ENCODE measurements at regions not wholly inside any gene's neighbourhood (a gene's known extent, or its start where the extent isn't known, plus 50 kb on each side); places are given as distances from the start of the nearest gene placed in this dataset.
"Not testable (repeated sequence)": the region's sequence is repeated elsewhere in the genome, so short reads cannot be mapped to it uniquely, and the experiment has no call there.

GRCh38 chr3:20999661-21000060 is 751.3 kb downstream of the ZNF385D start:
- no peak for DNase-seq

GRCh38 chr3:20997183-20997582 is 753.8 kb downstream of the ZNF385D start:
- no peak for DNase-seq
- Mint-ChIP-seq H3K4me3 (ENCODE audit: low read depth, unreplicated experiment) (no peak overlapping the region), H3K4me1 (ENCODE audit: low read depth, unreplicated experiment) (no peaks in the 10 kb centered on the region), H3K27me3 (ENCODE audit: unreplicated experiment) (no peaks in the 10 kb centered on the region), H3K36me3 (ENCODE audit: insufficient read depth, unreplicated experiment) (no peaks in the 10 kb centered on the region), H3K27ac (ENCODE audit: unreplicated experiment) (no peak overlapping the region), H3K9me3 (ENCODE audit: low read depth, unreplicated experiment) (no peaks in the 10 kb centered on the region)
- intact Hi-C loops (cut with micrococcal nuclease; ENCODE audit: unreplicated experiment): no loop called here
- CTCF ChIA-PET: no interaction called here
- no TSS peak for BruUV-seq (replicated peaks)
- no peak for TF ChIP-seq CTCF (IDR thresholded peaks at IDR 0.05; ENCODE audit: unreplicated experiment)

More at GRCh38 chr3:20999661-21000060, 751.3 kb downstream of the ZNF385D start:
- Mint-ChIP-seq H3K9me3 (ENCODE audit: low read depth, unreplicated experiment) (no peaks in the 10 kb centered on the region), H3K4me3 (ENCODE audit: low read depth, unreplicated experiment) (no peak overlapping the region), H3K4me1 (ENCODE audit: low read depth, unreplicated experiment) (no peaks in the 10 kb centered on the region), H3K27me3 (ENCODE audit: unreplicated experiment) (no peaks in the 10 kb centered on the region), H3K36me3 (ENCODE audit: insufficient read depth, unreplicated experiment) (no peaks in the 10 kb centered on the region), H3K27ac (ENCODE audit: unreplicated experiment) (no peak overlapping the region)
- CTCF ChIA-PET: no interaction called here
- TF ChIP-seq CTCF (IDR thresholded peaks at IDR 0.05; ENCODE audit: unreplicated experiment): no peak
- intact Hi-C loops (cut with micrococcal nuclease; ENCODE audit: unreplicated experiment): no loop called here
- no TSS peak for BruUV-seq (replicated peaks)

GRCh38 chr3:20990896-20991295 is 760.1 kb downstream of the ZNF385D start:
- Mint-ChIP-seq H3K4me1 (ENCODE audit: low read depth, unreplicated experiment) (no peaks in the 10 kb centered on the region), H3K36me3 (ENCODE audit: insufficient read depth, unreplicated experiment) (no peaks in the 10 kb centered on the region), H3K27me3 (ENCODE audit: unreplicated experiment) (no peaks in the 10 kb centered on the region), H3K9me3 (ENCODE audit: low read depth, unreplicated experiment) (no peaks in the 10 kb centered on the region), H3K27ac (ENCODE audit: unreplicated experiment) (no peak overlapping the region), H3K4me3 (ENCODE audit: low read depth, unreplicated experiment) (no peak overlapping the region)
- CTCF ChIA-PET: interaction anchor here (0.6 to 0.7 kb wide), 2 partner anchors 17 to 901 kb away, joined by 3 to 5 read pairs; no protein-coding TSS in a partner anchor
- no TSS peak for BruUV-seq (replicated peaks)
- TF ChIP-seq CTCF (IDR thresholded peaks at IDR 0.05; ENCODE audit: unreplicated experiment): no peak
- intact Hi-C loops (cut with micrococcal nuclease; ENCODE audit: unreplicated experiment): no loop called here
- no peak for DNase-seq

GRCh38 chr3:20989653-20990052 is 761.4 kb downstream of the ZNF385D start:
- BruUV-seq (replicated peaks); intact Hi-C loops (cut with micrococcal nuclease; ENCODE audit: unreplicated experiment); CTCF ChIA-PET; H3K9me3 Mint-ChIP-seq (ENCODE audit: low read depth, unreplicated experiment); H3K27me3 Mint-ChIP-seq (ENCODE audit: unreplicated experiment); H3K4me3 Mint-ChIP-seq (ENCODE audit: low read depth, unreplicated experiment); H3K27ac Mint-ChIP-seq (ENCODE audit: unreplicated experiment); H3K36me3 Mint-ChIP-seq (ENCODE audit: insufficient read depth, unreplicated experiment); H3K4me1 Mint-ChIP-seq (ENCODE audit: low read depth, unreplicated experiment); DNase-seq: not testable (repeated sequence)

- no peak for DNase-seq
- no peaks in the 10 kb centered on the region for H3K4me1 Mint-ChIP-seq (ENCODE audit: low read depth, unreplicated experiment)
- H3K36me3 Mint-ChIP-seq (ENCODE audit: insufficient read depth, unreplicated experiment): no peaks in the 10 kb centered on the region
- no peaks in the 10 kb centered on the region for H3K9me3 Mint-ChIP-seq (ENCODE audit: low read depth, unreplicated experiment)
- no peak overlapping the region for H3K4me3 Mint-ChIP-seq (ENCODE audit: low read depth, unreplicated experiment)
- intact Hi-C loops (cut with micrococcal nuclease; ENCODE audit: unreplicated experiment): no loop called here
- CTCF ChIA-PET: no interaction called here
- no peaks in the 10 kb centered on the region for H3K27me3 Mint-ChIP-seq (ENCODE audit: unreplicated experiment)
- no peak overlapping the region for H3K27ac Mint-ChIP-seq (ENCODE audit: unreplicated experiment)
- no TSS peak for BruUV-seq (replicated peaks)
- TF ChIP-seq CTCF (IDR thresholded peaks at IDR 0.05; ENCODE audit: unreplicated experiment): no peak
These were observed 766.3 kb downstream of the ZNF385D start for GRCh38 chr3:20984594-20985205.

Measured in Calu3 (cell line).